ENCODE measurements at regions not wholly inside any gene's neighbourhood (a gene's known extent, or its start where the extent isn't known, plus 50 kb on each side); places are given as distances from the start of the nearest gene placed in this dataset.

DNA sequence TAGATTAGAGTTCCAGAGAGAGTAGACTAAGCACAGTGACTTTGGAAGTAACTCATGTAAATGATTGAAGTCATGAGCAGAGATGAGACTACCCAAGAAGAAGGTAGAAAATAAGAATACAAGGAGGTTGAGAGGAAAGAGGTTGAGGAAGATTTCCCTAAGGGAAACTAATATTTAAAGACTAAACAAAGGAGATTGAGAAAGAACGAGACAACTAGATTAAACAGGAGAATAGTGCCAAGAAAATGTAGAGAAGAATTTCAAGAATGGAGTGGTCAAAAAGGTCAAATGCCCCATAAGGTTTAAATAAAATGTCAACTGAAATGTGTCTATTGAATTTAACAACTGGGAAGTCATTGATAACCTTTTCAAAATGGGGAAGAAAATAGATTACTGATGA, 59.0 kb downstream of the RPS29 start:
- ATAC-seq: no peak
- H3K4me3 Mint-ChIP-seq: no peak overlapping the region

GRCh38 chr14:49526101-49526500, 60.1 kb downstream of the RPS29 start:
- DNase-seq (no peak), ATAC-seq (no peak)
- Mint-ChIP-seq H3K9me3 (no peaks in the 10 kb centered on the region), H3K27me3 (ENCODE audit: low read depth) (peaks cover 15% of the 10 kb centered on the region), H3K36me3 (ENCODE audit: insufficient read depth) (no peaks in the 10 kb centered on the region), H3K4me3 (no peak overlapping the region), H3K4me1 (ENCODE audit: low read depth) (no peaks in the 10 kb centered on the region)

More for the DNA sequence above, 59.0 kb downstream of the RPS29 start:
- DNase-seq: no peak
- H3K9me3 Mint-ChIP-seq: peaks cover under 1% of the 10 kb centered on the region
- no peaks in the 10 kb centered on the region for H3K4me1 Mint-ChIP-seq (ENCODE audit: low read depth)
- H3K36me3 Mint-ChIP-seq (ENCODE audit: insufficient read depth): no peaks in the 10 kb centered on the region
- H3K27me3 Mint-ChIP-seq (ENCODE audit: low read depth): peaks cover 15% of the 10 kb centered on the region

DNA sequence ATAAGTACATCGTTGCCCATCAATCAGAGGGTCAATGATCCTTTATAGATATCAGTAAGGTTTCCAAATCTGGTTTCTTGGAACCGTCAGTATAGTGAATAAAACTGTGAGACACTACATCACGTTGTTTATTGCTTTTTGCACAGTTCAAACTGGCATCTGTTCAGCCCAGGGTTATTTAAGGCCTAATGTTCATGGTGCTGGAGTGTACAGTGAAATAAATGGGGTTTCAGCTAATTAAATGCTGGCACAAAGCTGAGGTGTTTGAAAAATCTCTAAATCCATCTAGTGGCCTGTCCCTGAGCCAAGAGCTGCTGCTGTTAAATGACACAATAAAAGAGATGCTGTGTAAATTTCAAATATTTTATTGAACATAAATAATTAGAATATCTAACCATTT, 69.9 kb downstream of the RPS29 start:
- Mint-ChIP-seq H3K4me3 (no peak overlapping the region), H3K27me3 (ENCODE audit: low read depth) (no peaks in the 10 kb centered on the region), H3K9me3 (no peaks in the 10 kb centered on the region), H3K36me3 (ENCODE audit: insufficient read depth) (no peaks in the 10 kb centered on the region), H3K4me1 (ENCODE audit: low read depth) (no peaks in the 10 kb centered on the region)
- no peak for DNase-seq
- ATAC-seq: no peak

- no peaks in the 10 kb centered on the region for H3K27me3 Mint-ChIP-seq (ENCODE audit: low read depth)
- no peak for ATAC-seq
- H3K4me1 Mint-ChIP-seq (ENCODE audit: low read depth): no peaks in the 10 kb centered on the region
- H3K36me3 Mint-ChIP-seq (ENCODE audit: insufficient read depth): no peaks in the 10 kb centered on the region
- H3K9me3 Mint-ChIP-seq: peaks cover 4% of the 10 kb centered on the region
- no peak overlapping the region for H3K4me3 Mint-ChIP-seq
- no peak for DNase-seq
These were observed 73.6 kb downstream of the RPS29 start for GRCh38 chr14:49512571-49512970.

DNA sequence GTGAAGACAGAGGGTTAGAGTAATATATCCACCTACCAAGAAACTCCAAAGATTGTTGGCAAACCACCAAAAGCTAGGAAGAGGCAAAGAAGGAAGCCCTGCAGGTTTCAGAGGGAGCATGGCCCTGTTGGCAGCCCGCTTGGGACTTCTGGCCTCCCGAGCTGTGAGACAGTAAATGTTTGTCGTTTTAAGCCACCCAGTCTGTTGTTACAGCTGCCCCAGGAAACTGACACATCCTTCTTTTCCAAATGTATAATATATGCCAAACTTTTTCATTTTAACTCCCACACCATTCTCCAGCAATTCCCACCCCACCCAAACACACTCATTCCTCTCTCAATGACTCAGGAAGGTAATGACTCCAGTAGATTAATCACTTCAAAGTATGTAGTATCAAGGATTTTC, 74.0 kb downstream of the RPS29 start:
- Mint-ChIP-seq H3K36me3 (ENCODE audit: insufficient read depth) (no peaks in the 10 kb centered on the region), H3K9me3 (peaks cover 4% of the 10 kb centered on the region), H3K27me3 (ENCODE audit: low read depth) (no peaks in the 10 kb centered on the region), H3K4me3 (no peak overlapping the region), H3K4me1 (ENCODE audit: low read depth) (no peaks in the 10 kb centered on the region)
- DNase-seq: no peak
- ATAC-seq: no peak

GRCh38 chr14:49508124-49508523, 78.1 kb downstream of the RPS29 start:
- ATAC-seq (no peak), DNase-seq (no peak)
- Mint-ChIP-seq H3K4me1 (ENCODE audit: low read depth) (no peaks in the 10 kb centered on the region), H3K9me3 (peaks cover 4% of the 10 kb centered on the region), H3K27me3 (ENCODE audit: low read depth) (peaks cover 3% of the 10 kb centered on the region), H3K36me3 (ENCODE audit: insufficient read depth) (no peaks in the 10 kb centered on the region), H3K4me3 (no peak overlapping the region)

DNA sequence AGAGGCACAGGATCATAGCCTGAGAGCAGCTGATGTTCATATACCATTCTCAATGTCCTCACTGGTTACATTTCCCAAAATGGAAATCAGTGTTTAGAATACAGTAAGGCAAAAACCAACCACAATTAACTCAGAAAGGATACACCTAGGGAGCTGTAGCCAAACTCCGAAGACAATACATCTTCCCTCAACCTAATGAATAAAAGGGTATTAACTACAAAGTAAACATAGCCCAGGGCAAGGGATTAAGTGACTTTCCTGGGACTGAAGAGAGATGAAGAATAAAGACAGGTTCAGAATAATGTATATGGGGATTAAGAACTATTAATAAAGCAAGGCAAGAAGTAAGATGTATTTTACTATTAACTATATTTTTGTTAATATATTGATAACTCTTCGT, 79.5 kb downstream of the RPS29 start:
- H3K27me3 Mint-ChIP-seq (ENCODE audit: low read depth): peaks cover 10% of the 10 kb centered on the region
- ATAC-seq (no peak), DNase-seq (no peak)
- H3K4me1 Mint-ChIP-seq (ENCODE audit: low read depth): no peaks in the 10 kb centered on the region
- H3K9me3 Mint-ChIP-seq: peaks cover 4% of the 10 kb centered on the region
- H3K36me3 Mint-ChIP-seq (ENCODE audit: insufficient read depth): no peaks in the 10 kb centered on the region
- H3K4me3 Mint-ChIP-seq: no peak overlapping the region

DNA sequence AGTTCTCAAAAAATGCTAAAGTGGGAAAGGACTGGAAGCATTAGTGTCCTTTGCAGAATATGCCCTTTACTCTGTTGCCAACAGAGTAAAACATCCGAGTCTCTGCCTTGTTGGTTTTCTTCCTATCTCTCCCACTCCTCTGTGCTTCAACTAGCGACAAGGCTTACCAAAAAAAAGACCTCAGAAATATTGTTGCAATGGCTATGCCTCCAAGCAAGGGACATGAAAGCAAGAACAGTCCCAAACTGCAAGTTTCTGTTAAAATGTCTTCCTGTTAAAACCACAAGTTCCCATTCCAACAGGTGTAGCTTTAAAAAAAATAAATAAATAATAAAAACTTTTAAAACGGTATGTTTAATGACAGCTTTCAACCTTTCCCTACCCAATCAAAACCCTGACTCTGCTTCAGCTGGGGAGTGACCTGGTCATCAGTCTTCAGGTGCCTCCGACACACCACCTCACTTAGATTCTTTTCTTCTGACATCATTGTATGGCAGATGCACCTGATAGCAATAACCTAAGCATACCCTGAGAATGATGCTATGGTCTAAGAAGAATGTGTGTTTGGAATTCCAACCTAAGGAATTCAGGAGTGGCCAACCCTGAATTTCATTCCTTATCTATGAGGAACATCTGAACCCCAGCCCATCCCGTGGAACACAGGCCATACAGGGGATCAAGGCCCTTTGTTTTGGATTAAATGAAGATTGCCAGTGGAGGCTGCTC, 81.0 kb downstream of the RPS29 start:
- Mint-ChIP-seq H3K4me3 (no peak overlapping the region), H3K36me3 (ENCODE audit: insufficient read depth) (no peaks in the 10 kb centered on the region)
- no peak for ATAC-seq

GRCh38 chr14:49497725-49498348, 88.3 kb downstream of the RPS29 start:
- Mint-ChIP-seq H3K36me3 (ENCODE audit: insufficient read depth) (no peaks in the 10 kb centered on the region), H3K9me3 (no peaks in the 10 kb centered on the region), H3K4me1 (ENCODE audit: low read depth) (no peaks in the 10 kb centered on the region), H3K27me3 (ENCODE audit: low read depth) (peaks cover 18% of the 10 kb centered on the region), H3K4me3 (no peak overlapping the region)
- no peak for DNase-seq
- ATAC-seq: peak in 1 of 2 donors; percentile 34

More for the DNA sequence above, 81.0 kb downstream of the RPS29 start:
- Mint-ChIP-seq H3K9me3 (peaks cover 4% of the 10 kb centered on the region), H3K27me3 (ENCODE audit: low read depth) (peaks cover 15% of the 10 kb centered on the region), H3K4me1 (ENCODE audit: low read depth) (no peaks in the 10 kb centered on the region)
- no peak for DNase-seq

DNA sequence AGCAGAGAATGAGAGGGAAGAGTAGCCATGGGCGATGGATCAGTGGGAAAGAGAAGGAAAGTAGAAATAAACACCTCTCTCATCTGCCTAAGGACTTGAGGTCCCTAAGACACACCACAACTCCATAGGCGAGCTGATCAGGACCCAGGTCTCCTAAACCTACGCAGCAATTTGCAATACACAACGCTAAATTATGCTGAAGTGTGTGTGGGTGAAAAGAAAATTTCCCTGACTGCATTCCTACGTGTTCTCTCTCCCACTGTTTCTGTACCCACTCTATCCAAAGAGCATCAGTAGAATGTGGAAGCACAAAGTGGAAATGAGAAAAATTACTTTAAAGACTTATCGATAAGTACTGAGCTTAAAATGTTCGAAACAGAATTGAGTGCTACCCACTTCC, 88.9 kb downstream of the RPS29 start:
- no peaks in the 10 kb centered on the region for H3K4me1 Mint-ChIP-seq (ENCODE audit: low read depth)
- peaks cover 18% of the 10 kb centered on the region for H3K27me3 Mint-ChIP-seq (ENCODE audit: low read depth)
- H3K9me3 Mint-ChIP-seq: no peaks in the 10 kb centered on the region
- no peak for DNase-seq
- no peak for ATAC-seq
- H3K4me3 Mint-ChIP-seq: no peak overlapping the region
- no peaks in the 10 kb centered on the region for H3K36me3 Mint-ChIP-seq (ENCODE audit: insufficient read depth)

GRCh38 chr14:49494836-49495235, 91.3 kb downstream of the RPS29 start:
- no peak for DNase-seq
- Mint-ChIP-seq H3K9me3 (no peaks in the 10 kb centered on the region), H3K36me3 (ENCODE audit: insufficient read depth) (no peaks in the 10 kb centered on the region), H3K27me3 (ENCODE audit: low read depth) (peaks cover 9% of the 10 kb centered on the region), H3K4me1 (ENCODE audit: low read depth) (no peaks in the 10 kb centered on the region), H3K4me3 (no peak overlapping the region)
- ATAC-seq: no peak

DNA sequence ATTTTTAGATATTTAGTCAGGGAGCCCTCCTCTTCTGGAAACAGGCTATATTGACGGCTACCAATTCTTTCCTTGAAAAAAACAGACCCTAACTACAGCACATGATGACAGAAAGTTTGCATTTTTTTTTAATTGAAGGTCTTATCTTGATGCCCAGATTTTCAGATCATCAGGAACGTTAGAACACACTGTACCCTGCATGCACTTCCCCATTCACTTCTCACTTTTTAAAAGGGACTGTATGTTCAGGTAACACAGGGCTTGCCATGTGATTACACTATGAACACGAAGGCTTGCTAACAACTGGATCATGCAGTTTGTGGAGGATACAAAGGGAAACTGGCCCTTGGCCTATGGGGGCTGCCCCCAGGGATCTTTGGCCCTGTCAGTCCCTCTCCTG, 92.6 kb downstream of the RPS29 start:
- Mint-ChIP-seq H3K4me3 (no peak overlapping the region), H3K36me3 (ENCODE audit: insufficient read depth) (no peaks in the 10 kb centered on the region), H3K9me3 (peaks cover under 1% of the 10 kb centered on the region), H3K4me1 (ENCODE audit: low read depth) (no peaks in the 10 kb centered on the region), H3K27me3 (ENCODE audit: low read depth) (peaks cover 6% of the 10 kb centered on the region)
- ATAC-seq: no peak
- no peak for DNase-seq

DNA sequence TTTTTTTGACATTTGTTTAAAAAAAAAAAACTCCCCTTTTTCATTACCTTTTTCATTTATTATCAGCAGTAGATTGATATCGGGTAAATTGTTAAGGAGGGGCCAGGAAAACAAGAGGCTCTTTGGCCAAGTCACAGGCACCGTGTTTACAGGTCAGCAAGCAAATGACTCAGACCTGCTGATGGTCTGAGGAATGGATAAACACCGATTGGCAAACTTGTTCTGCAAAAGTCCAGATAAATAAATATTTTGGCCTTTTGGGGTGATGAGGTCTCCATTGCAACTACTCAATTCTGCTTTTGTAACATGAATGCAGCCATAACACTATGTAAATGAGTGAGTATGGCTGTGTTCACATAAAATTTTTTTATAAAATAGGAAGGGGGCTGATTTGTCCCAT, 94.0 kb downstream of the RPS29 start:
- H3K27me3 Mint-ChIP-seq (ENCODE audit: low read depth): peaks cover 6% of the 10 kb centered on the region
- H3K9me3 Mint-ChIP-seq: peaks cover 3% of the 10 kb centered on the region
- DNase-seq (no peak), ATAC-seq (no peak)
- no peak overlapping the region for H3K4me3 Mint-ChIP-seq
- H3K4me1 Mint-ChIP-seq (ENCODE audit: low read depth): no peaks in the 10 kb centered on the region
- H3K36me3 Mint-ChIP-seq (ENCODE audit: insufficient read depth): no peaks in the 10 kb centered on the region

- H3K4me1 Mint-ChIP-seq (ENCODE audit: low read depth): no peaks in the 10 kb centered on the region
- peaks cover 11% of the 10 kb centered on the region for H3K27me3 Mint-ChIP-seq (ENCODE audit: low read depth)
- H3K9me3 Mint-ChIP-seq: peaks cover 3% of the 10 kb centered on the region
- H3K36me3 Mint-ChIP-seq (ENCODE audit: insufficient read depth): no peaks in the 10 kb centered on the region
- H3K4me3 Mint-ChIP-seq: no peak overlapping the region
- DNase-seq (no peak), ATAC-seq (no peak)
These were observed 96.8 kb downstream of the RPS29 start for GRCh38 chr14:49489341-49489740.

- no peak overlapping the region for H3K4me3 Mint-ChIP-seq
- no peaks in the 10 kb centered on the region for H3K4me1 Mint-ChIP-seq (ENCODE audit: low read depth)
- peaks cover 13% of the 10 kb centered on the region for H3K27me3 Mint-ChIP-seq (ENCODE audit: low read depth)
- ATAC-seq: no peak
- H3K36me3 Mint-ChIP-seq (ENCODE audit: insufficient read depth): no peaks in the 10 kb centered on the region
- DNase-seq: no peak
- H3K9me3 Mint-ChIP-seq: peaks cover 3% of the 10 kb centered on the region
These were observed 98.9 kb downstream of the RPS29 start for GRCh38 chr14:49487238-49487637.
